ENCODE measurements at regions not wholly inside any gene's neighbourhood (a gene's known extent, or its start where the extent isn't known, plus 50 kb on each side); places are given as distances from the start of the nearest gene placed in this dataset.

DNA sequence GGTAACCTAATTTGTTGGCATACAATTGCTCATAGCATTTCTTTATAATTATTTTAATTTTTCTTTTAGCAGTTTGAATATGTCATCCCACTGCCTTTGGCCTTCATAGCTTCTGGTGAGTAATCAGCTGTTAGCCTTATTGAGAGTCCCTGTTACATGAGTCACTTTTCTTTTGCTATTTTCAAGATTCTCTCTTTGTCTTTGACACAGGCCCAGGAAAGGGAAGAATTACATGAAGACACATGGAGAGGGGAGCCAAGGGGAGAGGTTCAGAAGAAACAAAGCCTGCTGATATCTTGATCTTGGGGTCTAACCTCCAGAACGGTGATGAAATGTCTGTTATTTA, 418.2 kb downstream of the METTL15 start:
- TF ChIP-seq RARB (CRISPR knock-in tag; IDR thresholded peaks at IDR 0.05) (no peak), ZFP30 (CRISPR knock-in tag; IDR thresholded peaks at IDR 0.05) (no peak), ESRRG (CRISPR knock-in tag; IDR thresholded peaks at IDR 0.05) (no peak), ZNF8 (CRISPR knock-in tag; IDR thresholded peaks at IDR 0.05) (no peak), ZFP3 (CRISPR knock-in tag; IDR thresholded peaks at IDR 0.05) (no peak), BACH2 (CRISPR knock-in tag; IDR thresholded peaks at IDR 0.05; ENCODE audit: borderline replicate concordance) (no peak), TCF4 (CRISPR knock-in tag; IDR thresholded peaks at IDR 0.05; ENCODE audit: borderline replicate concordance) (no peak), GLIS3 (CRISPR knock-in tag; IDR thresholded peaks at IDR 0.05) (no peak), ZNF70 (CRISPR knock-in tag; IDR thresholded peaks at IDR 0.05) (no peak), SNAI2 (CRISPR knock-in tag; IDR thresholded peaks at IDR 0.05) (no peak), PPARA (CRISPR knock-in tag; IDR thresholded peaks at IDR 0.05; ENCODE audit: borderline replicate concordance) (no peak), ARNTL (CRISPR knock-in tag; IDR thresholded peaks at IDR 0.05; ENCODE audit: borderline replicate concordance, low read depth) (no peak), TOX (CRISPR knock-in tag; IDR thresholded peaks at IDR 0.05; ENCODE audit: borderline replicate concordance) (no peak), ZNF565 (CRISPR knock-in tag; conservative IDR thresholded peaks at IDR 0.05; ENCODE audit: low read depth) (no peak), OSR1 (CRISPR knock-in tag; IDR thresholded peaks at IDR 0.05) (no peak)
- TF ChIP-seq, protein P1, sequence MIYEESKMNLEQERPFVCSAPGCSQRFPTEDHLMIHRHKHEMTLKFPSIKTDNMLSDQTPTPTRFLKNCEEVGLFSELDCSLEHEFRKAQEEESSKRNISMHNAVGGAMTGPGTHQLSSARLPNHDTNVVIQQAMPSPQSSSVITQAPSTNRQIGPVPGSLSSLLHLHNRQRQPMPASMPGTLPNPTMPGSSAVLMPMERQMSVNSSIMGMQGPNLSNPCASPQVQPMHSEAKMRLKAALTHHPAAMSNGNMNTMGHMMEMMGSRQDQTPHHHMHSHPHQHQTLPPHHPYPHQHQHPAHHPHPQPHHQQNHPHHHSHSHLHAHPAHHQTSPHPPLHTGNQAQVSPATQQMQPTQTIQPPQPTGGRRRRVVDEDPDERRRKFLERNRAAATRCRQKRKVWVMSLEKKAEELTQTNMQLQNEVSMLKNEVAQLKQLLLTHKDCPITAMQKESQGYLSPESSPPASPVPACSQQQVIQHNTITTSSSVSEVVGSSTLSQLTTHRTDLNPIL (CRISPR knock-in tag; IDR thresholded peaks at IDR 0.05; ENCODE audit: low read depth), result no peak
- TF ChIP-seq, protein P2, sequence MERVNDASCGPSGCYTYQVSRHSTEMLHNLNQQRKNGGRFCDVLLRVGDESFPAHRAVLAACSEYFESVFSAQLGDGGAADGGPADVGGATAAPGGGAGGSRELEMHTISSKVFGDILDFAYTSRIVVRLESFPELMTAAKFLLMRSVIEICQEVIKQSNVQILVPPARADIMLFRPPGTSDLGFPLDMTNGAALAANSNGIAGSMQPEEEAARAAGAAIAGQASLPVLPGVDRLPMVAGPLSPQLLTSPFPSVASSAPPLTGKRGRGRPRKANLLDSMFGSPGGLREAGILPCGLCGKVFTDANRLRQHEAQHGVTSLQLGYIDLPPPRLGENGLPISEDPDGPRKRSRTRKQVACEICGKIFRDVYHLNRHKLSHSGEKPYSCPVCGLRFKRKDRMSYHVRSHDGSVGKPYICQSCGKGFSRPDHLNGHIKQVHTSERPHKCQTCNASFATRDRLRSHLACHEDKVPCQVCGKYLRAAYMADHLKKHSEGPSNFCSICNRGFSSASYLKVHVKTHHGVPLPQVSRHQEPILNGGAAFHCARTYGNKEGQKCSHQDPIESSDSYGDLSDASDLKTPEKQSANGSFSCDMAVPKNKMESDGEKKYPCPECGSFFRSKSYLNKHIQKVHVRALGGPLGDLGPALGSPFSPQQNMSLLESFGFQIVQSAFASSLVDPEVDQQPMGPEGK (CRISPR knock-in tag; IDR thresholded peaks at IDR 0.05; ENCODE audit: borderline replicate concordance), result no peak
- TF ChIP-seq, protein P3, sequence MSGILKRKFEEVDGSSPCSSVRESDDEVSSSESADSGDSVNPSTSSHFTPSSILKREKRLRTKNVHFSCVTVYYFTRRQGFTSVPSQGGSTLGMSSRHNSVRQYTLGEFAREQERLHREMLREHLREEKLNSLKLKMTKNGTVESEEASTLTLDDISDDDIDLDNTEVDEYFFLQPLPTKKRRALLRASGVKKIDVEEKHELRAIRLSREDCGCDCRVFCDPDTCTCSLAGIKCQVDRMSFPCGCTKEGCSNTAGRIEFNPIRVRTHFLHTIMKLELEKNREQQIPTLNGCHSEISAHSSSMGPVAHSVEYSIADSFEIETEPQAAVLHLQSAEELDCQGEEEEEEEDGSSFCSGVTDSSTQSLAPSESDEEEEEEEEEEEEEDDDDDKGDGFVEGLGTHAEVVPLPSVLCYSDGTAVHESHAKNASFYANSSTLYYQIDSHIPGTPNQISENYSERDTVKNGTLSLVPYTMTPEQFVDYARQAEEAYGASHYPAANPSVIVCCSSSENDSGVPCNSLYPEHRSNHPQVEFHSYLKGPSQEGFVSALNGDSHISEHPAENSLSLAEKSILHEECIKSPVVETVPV (CRISPR knock-in tag; IDR thresholded peaks at IDR 0.05), result no peak
- TF ChIP-seq, protein P4, sequence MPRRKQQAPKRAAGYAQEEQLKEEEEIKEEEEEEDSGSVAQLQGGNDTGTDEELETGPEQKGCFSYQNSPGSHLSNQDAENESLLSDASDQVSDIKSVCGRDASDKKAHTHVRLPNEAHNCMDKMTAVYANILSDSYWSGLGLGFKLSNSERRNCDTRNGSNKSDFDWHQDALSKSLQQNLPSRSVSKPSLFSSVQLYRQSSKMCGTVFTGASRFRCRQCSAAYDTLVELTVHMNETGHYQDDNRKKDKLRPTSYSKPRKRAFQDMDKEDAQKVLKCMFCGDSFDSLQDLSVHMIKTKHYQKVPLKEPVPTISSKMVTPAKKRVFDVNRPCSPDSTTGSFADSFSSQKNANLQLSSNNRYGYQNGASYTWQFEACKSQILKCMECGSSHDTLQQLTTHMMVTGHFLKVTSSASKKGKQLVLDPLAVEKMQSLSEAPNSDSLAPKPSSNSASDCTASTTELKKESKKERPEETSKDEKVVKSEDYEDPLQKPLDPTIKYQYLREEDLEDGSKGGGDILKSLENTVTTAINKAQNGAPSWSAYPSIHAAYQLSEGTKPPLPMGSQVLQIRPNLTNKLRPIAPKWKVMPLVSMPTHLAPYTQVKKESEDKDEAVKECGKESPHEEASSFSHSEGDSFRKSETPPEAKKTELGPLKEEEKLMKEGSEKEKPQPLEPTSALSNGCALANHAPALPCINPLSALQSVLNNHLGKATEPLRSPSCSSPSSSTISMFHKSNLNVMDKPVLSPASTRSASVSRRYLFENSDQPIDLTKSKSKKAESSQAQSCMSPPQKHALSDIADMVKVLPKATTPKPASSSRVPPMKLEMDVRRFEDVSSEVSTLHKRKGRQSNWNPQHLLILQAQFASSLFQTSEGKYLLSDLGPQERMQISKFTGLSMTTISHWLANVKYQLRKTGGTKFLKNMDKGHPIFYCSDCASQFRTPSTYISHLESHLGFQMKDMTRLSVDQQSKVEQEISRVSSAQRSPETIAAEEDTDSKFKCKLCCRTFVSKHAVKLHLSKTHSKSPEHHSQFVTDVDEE (CRISPR knock-in tag; IDR thresholded peaks at IDR 0.05), result no peak
- TF ChIP-seq, protein P5, sequence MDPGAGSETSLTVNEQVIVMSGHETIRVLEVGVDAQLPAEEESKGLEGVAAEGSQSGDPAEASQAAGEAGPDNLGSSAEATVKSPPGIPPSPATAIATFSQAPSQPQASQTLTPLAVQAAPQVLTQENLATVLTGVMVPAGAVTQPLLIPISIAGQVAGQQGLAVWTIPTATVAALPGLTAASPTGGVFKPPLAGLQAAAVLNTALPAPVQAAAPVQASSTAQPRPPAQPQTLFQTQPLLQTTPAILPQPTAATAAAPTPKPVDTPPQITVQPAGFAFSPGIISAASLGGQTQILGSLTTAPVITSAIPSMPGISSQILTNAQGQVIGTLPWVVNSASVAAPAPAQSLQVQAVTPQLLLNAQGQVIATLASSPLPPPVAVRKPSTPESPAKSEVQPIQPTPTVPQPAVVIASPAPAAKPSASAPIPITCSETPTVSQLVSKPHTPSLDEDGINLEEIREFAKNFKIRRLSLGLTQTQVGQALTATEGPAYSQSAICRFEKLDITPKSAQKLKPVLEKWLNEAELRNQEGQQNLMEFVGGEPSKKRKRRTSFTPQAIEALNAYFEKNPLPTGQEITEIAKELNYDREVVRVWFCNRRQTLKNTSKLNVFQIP (CRISPR knock-in tag; IDR thresholded peaks at IDR 0.05; ENCODE audit: borderline replicate concordance, low read depth), result no peak
- no peak for ATAC-seq

DNA sequence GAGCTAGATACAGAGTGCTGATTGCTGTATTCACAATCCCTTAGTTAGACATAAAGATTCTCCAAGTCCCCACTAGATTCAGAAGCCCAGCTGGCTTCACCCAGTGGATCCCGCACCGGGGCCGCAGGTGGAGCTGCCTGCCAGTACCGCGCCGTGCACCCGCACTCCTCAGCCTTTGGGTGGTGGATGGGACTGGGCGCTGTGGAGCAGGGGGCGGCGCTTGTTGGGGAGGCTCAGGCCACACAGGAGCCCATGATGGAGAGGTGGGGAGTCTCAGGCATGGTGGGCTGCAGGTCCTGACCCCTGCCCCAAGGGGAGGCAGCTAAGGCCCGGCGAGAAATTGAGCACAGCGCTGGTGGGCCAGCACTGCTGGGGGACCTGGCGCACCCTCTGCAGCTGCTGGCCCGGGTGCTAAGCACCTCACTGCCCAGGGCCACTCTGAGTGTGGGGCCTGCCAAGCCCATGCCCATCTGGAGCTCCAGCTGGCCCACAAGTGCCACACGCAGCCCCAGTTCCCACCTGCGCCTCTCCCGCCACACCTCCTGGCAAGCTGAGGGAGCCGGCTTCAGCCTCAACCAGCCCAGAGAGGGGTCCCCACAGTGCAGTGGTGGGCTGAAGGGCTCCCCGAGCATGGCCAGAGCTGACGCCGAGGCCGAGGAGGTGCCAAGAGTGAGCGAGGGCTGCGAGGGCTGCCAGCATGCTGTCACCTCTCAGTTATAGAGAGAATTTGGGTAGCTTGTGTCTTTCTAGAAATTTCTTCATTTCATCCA, 417.6 kb downstream of the METTL15 start:
- no peak for TF ChIP-seq GLIS3 (CRISPR knock-in tag; IDR thresholded peaks at IDR 0.05)
- TF ChIP-seq TCF4 (CRISPR knock-in tag; IDR thresholded peaks at IDR 0.05; ENCODE audit: borderline replicate concordance), result no peak
- TF ChIP-seq, protein P5 (CRISPR knock-in tag; IDR thresholded peaks at IDR 0.05; ENCODE audit: borderline replicate concordance, low read depth), result no peak
- TF ChIP-seq PPARA (CRISPR knock-in tag; IDR thresholded peaks at IDR 0.05; ENCODE audit: borderline replicate concordance), result no peak
- no peak for TF ChIP-seq ZNF8 (CRISPR knock-in tag; IDR thresholded peaks at IDR 0.05)
- TF ChIP-seq ZNF70 (CRISPR knock-in tag; IDR thresholded peaks at IDR 0.05), result no peak
- TF ChIP-seq RARB (CRISPR knock-in tag; IDR thresholded peaks at IDR 0.05), result no peak
- TF ChIP-seq ESRRG (CRISPR knock-in tag; IDR thresholded peaks at IDR 0.05), result no peak
- TF ChIP-seq OSR1 (CRISPR knock-in tag; IDR thresholded peaks at IDR 0.05), result no peak
- TF ChIP-seq, protein P4 (CRISPR knock-in tag; IDR thresholded peaks at IDR 0.05), result no peak
- TF ChIP-seq ARNTL (CRISPR knock-in tag; IDR thresholded peaks at IDR 0.05; ENCODE audit: borderline replicate concordance, low read depth), result no peak
- ATAC-seq, result no peak
